HG02588 (cell line): ENCODE measurements at regions not wholly inside any gene's neighbourhood (a gene's known extent, or its start where the extent isn't known, plus 50 kb on each side); places are given as distances from the start of the nearest gene placed in this dataset.
"Not testable (repeated sequence)": the region's sequence is repeated elsewhere in the genome, so short reads cannot be mapped to it uniquely, and the experiment has no call there.

ENCODE experiments used
- ATAC-seq: cut with Tn5 transposase; IDR thresholded peaks from one replicate; pipeline ENCODE4 v1.9.1; 2021; ENCODE audit warnings: mild to moderate bottlenecking, moderate library complexity; ENCODE audit not compliant: unreplicated experiment

DNA sequence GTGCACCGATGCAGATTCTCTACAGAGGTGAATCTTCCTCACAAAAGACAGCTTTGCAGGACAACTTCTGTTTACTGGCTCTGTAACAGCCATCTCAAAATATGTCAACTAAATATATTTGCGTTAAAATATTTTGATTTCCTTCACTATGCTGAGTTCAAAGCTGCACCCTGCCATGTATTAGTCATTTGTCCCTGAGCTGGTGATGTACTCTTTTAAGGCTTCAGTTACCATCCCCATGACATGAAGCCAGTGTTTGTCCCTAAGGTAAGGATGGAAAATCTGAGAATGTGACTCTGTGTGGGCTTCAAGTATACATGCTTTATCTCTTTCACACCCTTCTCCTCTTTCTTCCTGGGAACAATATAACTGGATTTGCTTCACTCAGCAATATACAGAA lies 70.2 kb upstream of the BTG3 start:
- ATAC-seq: no peak

DNA sequence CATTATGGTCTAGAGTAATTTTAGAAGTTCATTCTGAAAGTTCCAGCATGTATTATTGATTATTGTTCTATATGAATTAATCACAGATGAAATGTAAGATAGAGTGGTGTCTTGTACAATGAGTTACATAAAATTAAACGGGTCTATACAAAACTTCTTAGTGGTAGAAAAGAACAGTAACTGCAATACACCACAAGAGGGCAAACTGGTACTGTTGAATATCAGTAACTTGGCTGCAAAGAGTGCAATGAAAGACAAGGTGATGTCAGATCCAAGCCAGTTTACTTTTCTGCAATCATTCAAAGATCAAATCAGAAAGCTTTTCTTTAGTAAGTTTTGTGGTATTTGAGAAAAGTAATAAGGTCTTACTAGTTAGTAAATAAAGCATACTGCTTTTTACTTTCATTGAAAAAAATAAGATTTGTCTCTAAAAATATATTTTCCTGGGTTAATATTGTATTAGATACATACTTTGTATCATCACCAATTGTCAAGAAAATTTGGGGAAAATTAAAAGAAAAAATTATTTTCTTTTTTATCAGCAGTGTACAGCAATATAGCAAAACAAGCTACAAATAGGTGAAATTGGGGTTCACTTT lies 66.4 kb upstream of the BTG3 start:
- peak; percentile 92 for ATAC-seq

DNA sequence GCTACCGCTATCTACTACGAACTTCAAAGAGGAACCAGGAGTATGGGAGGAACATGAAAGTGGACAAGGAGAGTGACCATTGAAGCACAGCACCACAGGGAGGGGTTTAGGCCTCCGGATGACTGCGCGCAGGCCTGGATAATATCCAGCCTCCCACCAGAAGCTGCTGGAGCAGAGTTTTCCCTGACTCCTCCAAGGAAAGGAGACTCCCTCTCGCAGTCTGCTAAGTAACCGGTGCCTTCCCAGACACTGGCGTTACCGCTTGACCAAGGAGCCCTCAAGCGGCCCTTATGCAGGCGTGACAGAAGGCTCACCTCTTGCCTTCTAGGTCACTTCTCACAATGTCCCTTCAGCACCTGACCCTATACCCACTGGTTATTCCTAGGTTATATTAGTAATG lies 64.2 kb upstream of the BTG3 start:
- ATAC-seq: not testable (repeated sequence)

DNA sequence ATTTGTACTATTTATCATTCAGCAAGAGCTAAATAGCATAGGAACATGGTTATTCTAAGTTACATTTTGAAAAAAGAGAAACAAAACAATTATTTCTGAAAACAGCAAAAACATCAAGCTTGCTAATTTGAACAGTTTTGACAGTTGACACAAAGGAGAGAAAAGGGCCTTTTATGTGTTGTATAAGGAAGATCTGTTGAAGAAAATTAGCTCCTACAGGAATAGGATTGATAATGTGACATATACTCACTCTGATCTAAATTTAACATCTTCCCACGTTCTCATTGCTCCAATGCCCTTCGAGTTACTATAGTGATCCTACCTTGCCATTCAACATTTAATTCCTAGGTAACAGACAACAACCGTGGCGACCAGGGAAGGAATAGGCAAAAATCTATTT lies 61.4 kb upstream of the BTG3 start:
- no peak for ATAC-seq

DNA sequence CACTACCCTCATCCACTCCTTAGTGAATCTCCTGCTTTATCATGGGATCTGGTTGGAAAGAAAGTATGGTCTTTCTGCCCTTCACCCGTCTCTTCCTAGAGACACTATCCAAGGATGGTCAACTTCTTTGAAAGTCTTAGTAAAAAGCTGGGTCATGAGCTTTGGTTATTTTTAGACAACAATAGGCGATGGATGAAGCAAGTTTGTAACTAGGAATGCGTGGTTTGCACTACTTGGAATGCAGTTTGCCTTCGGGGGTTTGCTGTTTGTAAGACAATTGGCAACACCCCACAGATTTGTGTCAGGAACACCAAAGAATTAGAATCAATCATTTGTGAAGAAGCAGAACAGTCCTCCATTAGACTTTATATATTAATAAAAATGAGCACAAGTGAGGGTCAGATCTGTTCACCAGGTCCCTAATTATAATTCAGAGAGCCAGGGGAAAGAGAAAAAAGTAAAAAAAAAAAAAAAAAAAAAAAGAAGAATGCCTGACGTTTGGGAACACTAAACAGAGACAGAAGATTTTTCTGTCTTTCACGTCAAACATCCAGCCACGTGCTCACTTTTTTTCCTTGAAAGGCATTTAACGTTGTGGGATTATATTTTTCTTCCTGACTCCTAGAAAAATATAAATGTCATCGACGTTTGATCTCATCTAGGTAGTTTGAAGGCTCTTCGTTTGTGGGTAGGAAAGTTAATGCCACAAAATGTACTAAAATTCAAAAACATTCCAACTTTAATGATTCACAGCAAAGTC lies 60.7 kb upstream of the BTG3 start:
- ATAC-seq: no peak

DNA sequence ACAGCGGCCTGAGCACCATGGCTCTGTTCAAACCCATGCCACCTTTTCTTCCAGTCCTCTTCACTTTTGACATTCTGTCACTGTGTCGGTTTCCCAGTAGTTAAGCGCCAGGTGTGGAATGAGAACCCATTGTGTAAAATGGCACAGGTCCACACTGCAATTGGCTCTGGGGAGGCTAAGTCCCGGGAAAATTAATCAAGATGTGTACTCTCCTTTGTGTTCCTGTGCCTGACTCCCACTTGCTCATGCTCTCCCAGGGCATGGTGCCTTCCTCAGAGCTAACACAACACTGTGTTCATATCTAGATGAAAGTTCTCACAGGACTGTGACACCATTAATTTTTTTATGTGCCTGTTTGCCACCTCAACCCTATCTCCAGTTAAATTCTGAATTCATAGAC lies 59.0 kb upstream of the BTG3 start:
- no peak for ATAC-seq

DNA sequence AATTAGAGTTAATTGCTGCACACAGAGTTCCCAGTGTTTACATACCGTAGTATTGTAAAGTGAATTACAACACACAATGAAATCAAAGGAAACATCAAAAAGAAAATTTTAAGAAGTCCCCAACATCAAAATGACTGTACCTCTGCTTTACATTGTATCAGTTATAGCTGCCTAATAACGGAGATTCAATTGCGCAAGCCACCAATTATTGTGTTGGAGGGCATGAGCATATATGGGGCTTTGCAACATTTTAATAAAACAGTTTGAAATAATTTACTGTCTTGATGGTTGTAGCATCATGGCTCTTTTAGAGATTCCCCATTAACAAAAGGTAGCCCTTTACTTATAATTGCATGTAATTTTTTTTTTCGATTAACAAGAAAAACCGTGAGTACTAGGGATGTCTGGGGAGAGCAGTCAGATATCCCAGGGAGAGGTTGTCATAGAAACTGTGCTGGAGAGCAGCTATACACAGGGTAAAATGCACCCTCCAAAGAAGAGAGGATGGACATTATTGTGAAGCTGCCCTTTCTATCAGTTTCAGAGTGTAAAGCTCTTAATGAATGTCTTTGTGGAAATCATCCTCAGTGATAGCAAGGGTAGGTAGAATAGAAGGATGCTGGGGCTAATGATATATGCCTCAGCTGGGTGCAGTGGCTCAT lies 55.9 kb upstream of the BTG3 start:
- ATAC-seq: no peak

DNA sequence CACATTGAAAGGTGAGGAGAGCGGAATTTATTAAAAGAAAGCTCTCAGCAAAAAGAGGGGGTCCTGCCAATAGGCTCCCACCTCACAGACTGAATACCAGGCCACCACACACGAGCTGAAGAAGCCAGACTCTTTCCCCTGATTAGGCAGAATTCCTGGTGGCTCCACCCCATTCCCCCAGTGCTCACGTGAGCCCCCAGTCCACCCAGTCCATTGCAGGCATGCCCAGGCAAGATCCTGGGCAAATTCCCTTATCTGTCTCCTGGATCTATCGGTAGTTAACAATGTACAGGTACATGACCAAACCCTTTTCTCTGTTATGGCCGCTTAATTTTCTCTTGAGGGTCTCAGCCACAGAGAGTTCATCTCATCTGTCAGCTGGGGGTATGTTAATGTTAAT lies 54.6 kb upstream of the BTG3 start:
- ATAC-seq: no peak
